ENCODE measurements at regions not wholly inside any gene's neighbourhood (a gene's known extent, or its start where the extent isn't known, plus 50 kb on each side); places are given as distances from the start of the nearest gene placed in this dataset.

DNA sequence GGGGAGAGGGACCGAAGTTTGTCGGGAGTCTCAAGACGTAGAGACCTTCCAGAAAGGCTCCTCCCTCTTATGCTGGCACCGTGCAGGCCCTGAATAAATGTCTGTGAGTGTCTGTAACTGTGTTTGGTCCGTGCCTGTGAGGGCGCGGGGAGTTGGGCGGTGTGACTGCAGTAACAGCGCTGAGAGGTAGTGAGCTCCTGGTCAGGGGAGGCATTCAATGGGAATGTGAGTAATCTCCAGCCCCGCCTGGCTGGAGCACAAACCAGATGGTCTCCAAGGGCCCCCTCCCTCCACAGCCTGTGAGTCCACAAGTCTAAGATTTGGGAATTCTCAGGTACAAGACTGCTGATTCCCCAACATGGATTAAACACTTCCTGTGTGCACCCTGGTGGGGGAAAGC, 100.0 kb downstream of the HMX1 start:
- WGBS (ENCODE audit: insufficient coverage): 100% methylated on average over 1 of the region's 10 CpGs
- Histone ChIP-seq H3K4me1 (ENCODE audit: control insufficient read depth in 1 of 2, extremely low read depth in 1 of 2, insufficient read depth in 2 of 2, low read length in 2 of 2) (no peaks in the 10 kb centered on the region), H3K27ac (ENCODE audit: low read length) (no peak overlapping the region), H3K27me3 (replicated peaks in 1 of 2; ENCODE audit: control insufficient read depth in 2 of 2, extremely low read depth in 1 of 2, insufficient read depth in 2 of 2, low read length in 1 of 2) (peaks cover 0 to 2% of the 10 kb centered on the region in 2 experiments), H3K4me3 (ENCODE audit: control insufficient read depth in 1 of 2, extremely low read depth in 1 of 2, low read length in 1 of 2) (no peak overlapping the region), H3K36me3 (ENCODE audit: control insufficient read depth in 2 of 2, extremely low read depth in 1 of 2, insufficient read depth in 1 of 2, low read length in 1 of 2) (no peaks in the 10 kb centered on the region), H3K9me3 (no peaks in the 10 kb centered on the region)
- ATAC-seq (replicated peaks in 1 of 4) (no peak), DNase-seq (no peak)
- ChIA-PET POLR2A (no interaction called here), CTCF (no interaction called here)
- Mint-ChIP-seq H3K27ac (no peak overlapping the region), H3K27me3 (no peaks in the 10 kb centered on the region), H3K4me1 (no peaks in the 10 kb centered on the region), H3K9me3 (no peaks in the 10 kb centered on the region), H3K36me3 (no peaks in the 10 kb centered on the region), H3K4me3 (no peak overlapping the region)

DNA sequence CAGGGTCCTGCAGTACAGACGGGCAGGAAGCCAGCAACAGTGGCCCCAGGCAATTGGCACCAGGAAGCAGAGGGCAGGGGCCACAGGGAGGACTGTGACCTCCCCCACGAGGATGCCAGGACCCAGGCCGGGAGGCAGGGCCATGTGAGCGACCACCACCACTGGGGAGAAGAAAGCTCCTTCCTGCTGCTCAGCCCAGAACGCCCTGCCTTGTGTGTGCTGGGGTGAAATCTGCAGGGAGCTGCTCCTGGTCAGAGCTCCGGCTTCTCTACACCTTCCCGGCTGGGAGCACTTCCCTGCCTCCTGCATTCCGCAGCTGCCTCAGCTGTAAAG, 100.4 kb downstream of the HMX1 start:
- H3K27me3 ChIP-seq (replicated peaks in 1 of 2; ENCODE audit: control insufficient read depth in 2 of 2, extremely low read depth in 1 of 2, insufficient read depth in 2 of 2, low read length in 1 of 2): peaks cover 0 to 2% of the 10 kb centered on the region in 2 experiments
- no peak overlapping the region for H3K4me3 Mint-ChIP-seq
- 71% methylated on average over 5 of the region's 8 CpGs for WGBS (ENCODE audit: insufficient coverage)
- no peak overlapping the region for H3K4me3 ChIP-seq (ENCODE audit: control insufficient read depth in 1 of 2, extremely low read depth in 1 of 2, low read length in 1 of 2)
- no peaks in the 10 kb centered on the region for H3K36me3 Mint-ChIP-seq
- ChIA-PET POLR2A (no interaction called here), CTCF (no interaction called here)
- no peak overlapping the region for H3K27ac ChIP-seq (ENCODE audit: low read length)
- no peaks in the 10 kb centered on the region for H3K9me3 Mint-ChIP-seq
- no peaks in the 10 kb centered on the region for H3K36me3 ChIP-seq (ENCODE audit: control insufficient read depth in 2 of 2, extremely low read depth in 1 of 2, insufficient read depth in 1 of 2, low read length in 1 of 2)
- no peaks in the 10 kb centered on the region for H3K4me1 Mint-ChIP-seq
- no peaks in the 10 kb centered on the region for H3K9me3 ChIP-seq
- ATAC-seq (replicated peaks in 1 of 4): no peak
- no peaks in the 10 kb centered on the region for H3K27me3 Mint-ChIP-seq
- H3K4me1 ChIP-seq (ENCODE audit: control insufficient read depth in 1 of 2, extremely low read depth in 1 of 2, insufficient read depth in 2 of 2, low read length in 2 of 2): no peaks in the 10 kb centered on the region
- no peak for DNase-seq
- H3K27ac Mint-ChIP-seq: no peak overlapping the region

DNA sequence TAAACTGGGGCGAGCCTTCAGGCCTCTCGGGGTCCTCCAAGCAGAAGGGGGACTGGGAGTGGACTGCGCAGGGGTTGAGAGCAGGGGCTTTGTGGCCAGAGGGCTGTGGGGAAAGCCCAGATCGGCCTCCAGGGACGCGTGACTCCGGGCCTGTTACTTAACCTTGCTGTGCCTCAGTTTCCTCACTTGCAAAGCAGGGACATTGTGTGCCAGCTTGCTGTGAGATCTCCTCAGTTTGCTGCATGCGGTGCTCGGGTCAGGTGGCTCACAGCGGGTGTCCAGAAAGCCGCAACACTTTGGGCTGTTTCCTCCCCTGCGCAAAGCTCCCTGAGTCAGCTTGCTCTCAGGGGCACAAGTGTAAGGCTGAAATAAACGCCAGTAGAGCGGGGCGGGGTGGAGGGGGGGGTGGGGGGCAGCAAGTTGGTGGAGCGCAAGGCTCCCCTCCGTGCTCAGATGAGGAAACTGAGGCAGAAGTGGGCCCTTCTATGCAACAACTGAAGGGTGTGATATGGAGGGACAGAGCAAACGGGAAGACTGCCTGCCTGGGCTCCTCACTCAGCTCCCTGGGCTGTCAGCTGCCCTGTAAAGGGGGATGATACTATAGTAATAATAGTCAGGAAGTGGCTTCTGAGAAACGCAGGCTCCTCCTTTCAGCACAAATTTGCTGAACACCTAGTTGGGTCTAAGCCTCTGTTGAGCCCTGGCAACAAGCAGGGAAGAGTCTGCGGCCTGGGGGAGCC, 101.0 kb downstream of the HMX1 start:
- Histone ChIP-seq H3K27ac (ENCODE audit: low read length) (no peak overlapping the region), H3K4me3 (ENCODE audit: control insufficient read depth in 1 of 2, extremely low read depth in 1 of 2, low read length in 1 of 2) (no peak overlapping the region), H3K27me3 (replicated peaks in 1 of 2; ENCODE audit: control insufficient read depth in 2 of 2, extremely low read depth in 1 of 2, insufficient read depth in 2 of 2, low read length in 1 of 2) (peaks cover 0 to 2% of the 10 kb centered on the region in 2 experiments), H3K4me1 (ENCODE audit: control insufficient read depth in 1 of 2, extremely low read depth in 1 of 2, insufficient read depth in 2 of 2, low read length in 2 of 2) (no peaks in the 10 kb centered on the region), H3K36me3 (ENCODE audit: control insufficient read depth in 2 of 2, extremely low read depth in 1 of 2, insufficient read depth in 1 of 2, low read length in 1 of 2) (no peaks in the 10 kb centered on the region), H3K9me3 (no peaks in the 10 kb centered on the region)
- H3K9me3 Mint-ChIP-seq: no peaks in the 10 kb centered on the region
- H3K4me1 Mint-ChIP-seq: no peaks in the 10 kb centered on the region
- no peak for DNase-seq
- ATAC-seq (replicated peaks in 1 of 4): no peak
- POLR2A ChIA-PET: no interaction called here
- 74% methylated on average over 12 of the region's 20 CpGs for WGBS (ENCODE audit: insufficient coverage)
- H3K36me3 Mint-ChIP-seq: no peaks in the 10 kb centered on the region
- H3K4me3 Mint-ChIP-seq: no peak overlapping the region
- H3K27me3 Mint-ChIP-seq: no peaks in the 10 kb centered on the region
- H3K27ac Mint-ChIP-seq: no peak overlapping the region
- CTCF ChIA-PET: no interaction called here

DNA sequence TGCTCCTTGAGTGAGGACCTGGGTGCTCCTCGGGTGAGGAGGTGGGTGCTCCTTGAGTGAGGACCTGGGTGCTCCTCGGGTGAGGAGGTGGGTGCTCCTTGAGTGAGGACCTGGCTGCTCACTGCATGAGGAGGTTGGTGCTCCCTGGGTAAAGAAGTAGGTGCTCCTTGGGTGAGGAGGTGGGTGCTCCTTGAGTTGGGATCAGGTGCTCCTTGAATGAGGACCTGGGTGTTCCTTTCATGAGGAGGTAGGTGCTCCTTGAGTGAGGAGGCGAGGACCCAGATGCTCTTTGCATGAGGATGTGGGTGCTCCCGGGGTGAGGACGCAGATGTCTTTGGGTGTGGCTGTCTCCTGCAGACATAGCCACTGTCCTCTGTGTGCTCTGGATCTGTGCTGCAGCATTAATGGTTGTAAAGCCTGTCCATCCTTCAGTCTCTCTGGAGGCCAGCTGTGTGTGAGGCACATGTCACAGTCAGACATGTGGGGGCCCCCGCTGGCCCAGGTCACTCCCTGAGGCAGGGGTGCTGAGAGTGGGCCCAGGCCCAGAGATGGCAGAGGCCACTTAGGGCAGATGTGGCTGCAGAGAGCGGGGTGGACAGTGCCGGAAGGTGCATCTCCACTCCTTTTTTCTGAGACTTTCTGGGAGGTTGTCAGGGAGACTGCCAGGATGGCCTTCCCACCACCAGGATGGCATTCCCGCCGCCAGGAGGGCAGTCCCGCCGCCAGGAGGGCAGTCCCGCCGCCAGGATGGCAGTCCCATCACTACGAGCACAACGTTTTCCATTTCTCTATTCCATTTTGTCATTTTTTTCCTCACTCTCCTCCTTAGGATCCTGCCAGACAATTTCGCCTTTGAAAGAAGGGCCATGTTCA, 101.8 kb downstream of the HMX1 start:
- H3K9me3 Mint-ChIP-seq: no peaks in the 10 kb centered on the region
- Histone ChIP-seq H3K4me3 (ENCODE audit: control insufficient read depth in 1 of 2, extremely low read depth in 1 of 2, low read length in 1 of 2) (no peak overlapping the region), H3K4me1 (ENCODE audit: control insufficient read depth in 1 of 2, extremely low read depth in 1 of 2, insufficient read depth in 2 of 2, low read length in 2 of 2) (no peaks in the 10 kb centered on the region), H3K27me3 (replicated peaks in 1 of 2; ENCODE audit: control insufficient read depth in 2 of 2, extremely low read depth in 1 of 2, insufficient read depth in 2 of 2, low read length in 1 of 2) (peaks cover 0 to 6% of the 10 kb centered on the region in 2 experiments), H3K9me3 (no peaks in the 10 kb centered on the region), H3K27ac (ENCODE audit: low read length) (no peak overlapping the region), H3K36me3 (ENCODE audit: control insufficient read depth in 2 of 2, extremely low read depth in 1 of 2, insufficient read depth in 1 of 2, low read length in 1 of 2) (no peaks in the 10 kb centered on the region)
- WGBS (ENCODE audit: insufficient coverage): 87% methylated on average over 8 of the region's 17 CpGs
- DNase-seq: no peak
- no peak overlapping the region for H3K4me3 Mint-ChIP-seq
- H3K4me1 Mint-ChIP-seq: no peaks in the 10 kb centered on the region
- POLR2A ChIA-PET: no interaction called here
- H3K36me3 Mint-ChIP-seq: no peaks in the 10 kb centered on the region
- no peak overlapping the region for H3K27ac Mint-ChIP-seq
- no peak for ATAC-seq (replicated peaks in 1 of 4)
- CTCF ChIA-PET: no interaction called here
- H3K27me3 Mint-ChIP-seq: no peaks in the 10 kb centered on the region

DNA sequence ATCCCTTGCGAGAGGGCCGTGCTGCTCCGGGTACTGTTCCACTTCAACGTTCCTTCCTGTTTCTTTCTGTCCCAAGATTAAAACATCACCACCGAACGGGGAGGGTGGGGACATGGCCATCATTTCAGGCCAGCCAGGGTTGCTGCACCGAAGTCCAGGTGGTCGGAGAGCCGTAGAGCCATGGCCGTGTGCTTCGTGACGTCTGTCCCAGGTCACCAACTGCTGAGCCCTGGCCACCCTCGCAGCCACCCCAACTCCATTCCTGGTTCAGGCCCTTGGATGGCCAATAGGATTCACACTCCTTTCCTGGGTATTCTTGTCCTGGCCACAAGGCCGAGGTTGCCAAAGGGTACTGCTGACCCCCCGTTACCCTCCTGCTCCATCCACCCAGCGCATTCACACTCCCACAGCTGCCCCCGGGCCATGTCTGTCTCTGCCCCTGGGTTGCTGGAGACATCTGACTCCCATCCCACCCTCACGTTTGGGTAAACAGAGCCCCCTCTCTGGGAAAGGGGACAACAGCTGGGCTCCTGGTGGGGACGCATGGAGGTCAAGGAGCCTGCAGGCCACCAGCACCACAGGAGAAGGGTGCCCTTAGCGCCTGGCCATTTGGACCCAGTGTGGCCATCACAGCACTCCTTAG, 103.2 kb downstream of the HMX1 start:
- Histone ChIP-seq H3K4me1 (ENCODE audit: control insufficient read depth in 1 of 2, extremely low read depth in 1 of 2, insufficient read depth in 2 of 2, low read length in 2 of 2) (no peaks in the 10 kb centered on the region), H3K36me3 (ENCODE audit: control insufficient read depth in 2 of 2, extremely low read depth in 1 of 2, insufficient read depth in 1 of 2, low read length in 1 of 2) (no peaks in the 10 kb centered on the region), H3K9me3 (no peaks in the 10 kb centered on the region), H3K27ac (ENCODE audit: low read length) (no peak overlapping the region), H3K4me3 (ENCODE audit: control insufficient read depth in 1 of 2, extremely low read depth in 1 of 2, low read length in 1 of 2) (no peak overlapping the region), H3K27me3 (replicated peaks in 1 of 2; ENCODE audit: control insufficient read depth in 2 of 2, extremely low read depth in 1 of 2, insufficient read depth in 2 of 2, low read length in 1 of 2) (peaks cover 0 to 4% of the 10 kb centered on the region in 2 experiments)
- DNase-seq: no peak
- Mint-ChIP-seq H3K9me3 (no peaks in the 10 kb centered on the region), H3K36me3 (no peaks in the 10 kb centered on the region), H3K27me3 (peaks cover 0 to 2% of the 10 kb centered on the region in 2 donors), H3K4me1 (no peaks in the 10 kb centered on the region), H3K4me3 (no peak overlapping the region), H3K27ac (no peak overlapping the region)
- ChIA-PET POLR2A (no interaction called here), CTCF (no interaction called here)
- ATAC-seq (replicated peaks in 1 of 4): no peak
- 92% methylated on average over 17 of the region's 20 CpGs for WGBS (ENCODE audit: insufficient coverage)

DNA sequence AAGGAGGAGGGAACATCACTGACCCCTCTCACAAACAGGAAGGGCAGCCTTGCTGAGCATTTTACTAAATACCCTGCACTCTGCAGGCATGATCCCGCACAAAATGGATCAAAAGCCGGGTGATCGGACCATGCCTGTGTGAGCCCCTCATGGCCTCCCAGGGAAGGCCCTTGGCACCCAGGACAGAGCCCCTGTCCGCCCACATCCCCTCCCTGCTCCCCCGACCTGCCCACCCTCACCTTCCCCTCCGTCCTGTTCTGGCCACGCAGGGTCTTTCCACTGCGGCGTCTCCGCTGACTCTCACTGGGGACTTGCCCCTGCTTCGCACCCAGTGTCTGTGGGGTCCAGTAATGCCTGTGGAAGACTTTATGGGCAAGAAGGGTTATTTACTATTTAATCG, 105.0 kb downstream of the HMX1 start:
- WGBS (ENCODE audit: insufficient coverage): 88% methylated on average over 4 of the region's 12 CpGs
- no peaks in the 10 kb centered on the region for H3K36me3 Mint-ChIP-seq
- DNase-seq: peak in 1 of 35 experiments; percentile 1
- Histone ChIP-seq H3K9me3 (no peaks in the 10 kb centered on the region), H3K27ac (ENCODE audit: low read length) (no peak overlapping the region), H3K36me3 (ENCODE audit: control insufficient read depth in 2 of 2, extremely low read depth in 1 of 2, insufficient read depth in 1 of 2, low read length in 1 of 2) (no peaks in the 10 kb centered on the region), H3K27me3 (replicated peaks in 1 of 2; ENCODE audit: control insufficient read depth in 2 of 2, extremely low read depth in 1 of 2, insufficient read depth in 2 of 2, low read length in 1 of 2) (peaks cover 0 to 8% of the 10 kb centered on the region in 2 experiments), H3K4me1 (ENCODE audit: control insufficient read depth in 1 of 2, extremely low read depth in 1 of 2, insufficient read depth in 2 of 2, low read length in 2 of 2) (no peaks in the 10 kb centered on the region), H3K4me3 (ENCODE audit: control insufficient read depth in 1 of 2, extremely low read depth in 1 of 2, low read length in 1 of 2) (no peak overlapping the region)
- CTCF ChIA-PET: no interaction called here
- H3K9me3 Mint-ChIP-seq: no peaks in the 10 kb centered on the region
- no peaks in the 10 kb centered on the region for H3K4me1 Mint-ChIP-seq
- POLR2A ChIA-PET: no interaction called here
- no peak overlapping the region for H3K27ac Mint-ChIP-seq
- peaks cover 0 to 2% of the 10 kb centered on the region in 2 donors for H3K27me3 Mint-ChIP-seq
- no peak overlapping the region for H3K4me3 Mint-ChIP-seq
- no peak for ATAC-seq (replicated peaks in 1 of 4)
